Astrocyte of the hippocampus (primary cell): ENCODE measurements at regions not wholly inside any gene's neighbourhood (a gene's known extent, or its start where the extent isn't known, plus 50 kb on each side); places are given as distances from the start of the nearest gene placed in this dataset.

ENCODE experiments used
- DNase-seq: peaks from one replicate; pipeline ENCODE4 v3.0.0; 2011; ENCODE audit warnings: low read depth, low spot score

- DNase-seq, result peak; percentile 53
These were observed 204.4 kb downstream of the FAM76B start for GRCh38 chr11:95585069-95585751.

GRCh38 chr11:95584589-95584988 is 205.0 kb downstream of the FAM76B start:
- DNase-seq, result no peak

DNA sequence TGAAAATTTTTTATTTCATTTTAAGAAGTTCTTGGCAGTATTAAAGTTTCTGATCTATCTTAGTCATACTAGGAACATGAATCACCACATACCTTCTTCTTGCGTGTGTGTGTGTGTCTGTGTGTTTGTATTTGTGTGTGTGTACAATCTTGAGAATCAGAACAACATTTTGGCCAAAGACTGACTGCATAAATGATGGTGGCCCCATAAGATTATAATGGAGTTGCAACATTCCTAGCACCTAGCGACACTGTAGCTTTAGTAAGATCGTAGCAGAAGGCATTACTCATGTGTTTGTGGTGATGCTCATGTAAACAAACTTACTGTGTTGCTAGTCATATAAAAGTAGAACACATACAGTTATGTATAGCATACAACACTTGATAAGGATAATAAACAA is 205.4 kb downstream of the FAM76B start:
- DNase-seq, result peak; percentile 33

DNA sequence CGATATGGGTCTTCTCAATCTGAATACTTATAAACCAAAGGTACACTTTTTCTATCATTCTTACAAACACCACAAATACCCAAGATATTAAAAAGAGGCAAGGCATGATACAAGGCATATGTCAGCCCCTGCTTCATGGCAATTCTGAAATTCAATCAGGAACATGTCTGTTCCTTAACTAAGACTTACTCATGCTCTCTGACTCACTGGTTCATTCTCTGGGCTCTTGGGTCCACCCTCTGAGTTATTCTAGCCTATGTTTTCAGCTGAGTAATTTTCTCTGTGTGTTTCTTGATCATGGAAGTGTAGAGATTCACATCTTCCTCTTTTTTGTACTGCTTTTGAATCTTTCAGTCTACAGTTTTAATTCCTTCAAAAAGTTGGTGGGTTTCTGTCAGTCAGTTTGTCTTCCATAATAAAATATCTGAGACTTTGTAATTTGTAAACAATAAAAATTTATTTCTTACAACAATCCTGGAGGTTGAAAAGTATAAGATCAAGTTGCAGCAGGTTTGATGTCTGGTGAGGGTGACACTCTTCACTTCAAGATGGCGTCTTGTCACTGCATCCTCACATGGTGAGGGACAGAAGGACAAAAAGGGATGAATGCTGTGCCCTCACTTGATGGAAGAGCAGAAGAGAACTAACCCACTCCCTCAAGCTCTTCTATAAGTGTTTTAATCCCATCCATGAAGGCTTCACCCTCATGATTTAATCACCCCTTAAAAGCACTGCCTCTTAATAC is 211.7 kb downstream of the FAM76B start:
- peak; percentile 53 for DNase-seq

GRCh38 chr11:95576146-95576845 is 213.3 kb downstream of the FAM76B start:
- no peak for DNase-seq

DNA sequence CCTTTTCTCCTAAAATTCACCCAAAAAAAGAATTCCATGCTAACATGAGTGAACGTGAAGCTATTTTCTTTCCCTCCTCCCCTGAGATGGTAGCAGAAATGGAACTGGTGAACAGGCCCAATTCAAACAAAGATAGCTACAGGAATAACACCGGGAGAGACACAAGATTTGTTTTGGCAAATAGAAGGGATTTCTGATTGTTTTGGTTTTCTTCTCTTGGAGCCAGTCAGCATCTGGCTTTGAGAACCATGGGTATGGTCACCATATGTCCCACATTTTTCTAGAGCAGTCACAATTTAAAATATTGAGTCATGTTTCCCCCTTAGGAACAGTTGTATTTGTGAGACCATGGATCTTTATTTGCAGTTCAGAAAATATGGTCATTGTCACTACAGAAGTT is 214.1 kb downstream of the FAM76B start:
- DNase-seq, result no peak

DNA sequence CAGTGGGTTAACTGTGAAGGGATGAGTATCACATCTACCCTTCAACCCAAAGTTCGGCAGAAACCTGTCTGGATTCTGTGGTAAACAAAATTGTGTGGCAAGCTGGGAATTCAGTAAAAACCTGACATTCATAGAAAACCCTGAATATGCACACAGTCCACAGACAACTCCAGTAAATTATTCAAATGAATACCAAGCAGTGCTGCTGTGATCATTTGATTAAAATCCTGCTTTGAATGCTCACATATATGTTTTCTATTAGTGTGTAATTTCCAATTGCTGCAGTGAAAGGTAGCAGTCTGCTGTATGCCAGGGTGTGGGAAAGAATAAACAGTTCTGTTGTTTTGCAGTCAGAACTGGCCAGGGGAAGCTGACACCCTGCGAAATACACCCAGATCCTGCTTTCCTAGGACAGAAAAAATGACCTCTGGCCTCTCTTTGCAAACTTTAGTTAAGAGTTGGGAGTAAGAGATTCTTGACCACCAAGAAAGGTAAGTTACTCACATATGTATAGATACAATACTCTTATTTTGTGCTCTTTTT is 217.8 kb downstream of the FAM76B start:
- DNase-seq, result no peak

DNA sequence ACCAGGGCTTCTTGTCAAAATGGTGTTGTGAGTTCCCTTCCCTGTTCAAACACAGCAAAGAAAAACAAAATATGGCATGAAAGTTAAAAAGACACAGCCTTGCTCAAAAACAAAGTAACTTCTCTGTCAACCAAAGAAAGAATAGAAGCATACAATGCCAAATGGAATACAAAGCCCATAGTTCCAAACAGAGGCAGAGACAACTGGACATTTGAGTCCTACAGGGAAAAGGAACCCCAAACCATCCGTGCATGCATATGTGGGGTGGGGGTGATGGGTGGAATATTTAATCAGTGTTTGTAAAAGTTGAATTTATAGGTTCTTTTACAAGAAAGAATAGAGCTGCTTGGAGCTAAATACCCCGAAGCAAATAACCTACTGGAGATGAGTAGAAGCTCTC is 218.7 kb downstream of the FAM76B start:
- no peak for DNase-seq

DNA sequence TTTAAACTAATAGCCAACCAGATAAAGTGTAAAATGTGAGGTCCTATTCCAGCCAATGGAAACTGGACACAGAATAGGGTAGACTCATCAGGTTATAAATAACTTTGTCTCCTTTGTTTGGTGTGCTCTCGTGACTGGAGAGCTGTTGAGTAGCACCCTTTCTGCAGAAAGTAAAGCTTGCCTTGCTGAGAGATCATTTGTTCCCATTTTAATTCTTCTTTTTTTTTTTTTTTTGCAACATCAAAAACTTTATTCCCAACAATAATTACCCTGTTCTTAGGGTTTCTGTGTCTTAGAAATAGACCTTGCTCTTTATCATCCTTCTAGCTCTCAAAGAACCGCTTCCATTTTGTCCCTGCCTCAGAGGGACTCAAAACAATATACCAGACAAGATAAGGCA is 220.4 kb downstream of the FAM76B start:
- no peak for DNase-seq

DNA sequence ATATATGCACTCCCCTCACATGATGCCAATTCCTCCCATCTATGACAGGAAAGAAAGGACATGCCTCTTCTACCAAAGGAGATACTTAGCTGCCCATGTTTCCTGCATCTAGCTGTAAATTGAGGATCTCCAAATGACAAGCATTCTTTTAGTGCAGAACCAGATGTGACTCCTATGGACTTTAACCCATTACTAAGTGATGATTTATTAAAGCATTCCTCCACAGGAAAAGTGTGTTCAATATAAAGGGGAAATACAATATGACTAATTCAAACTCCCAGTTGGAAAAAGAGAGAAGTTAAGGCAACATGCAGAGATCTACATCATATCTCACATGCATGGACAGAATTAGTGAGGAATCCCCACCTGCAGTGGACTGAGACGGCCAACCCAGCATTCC is 221.3 kb downstream of the FAM76B start:
- no peak for DNase-seq

DNA sequence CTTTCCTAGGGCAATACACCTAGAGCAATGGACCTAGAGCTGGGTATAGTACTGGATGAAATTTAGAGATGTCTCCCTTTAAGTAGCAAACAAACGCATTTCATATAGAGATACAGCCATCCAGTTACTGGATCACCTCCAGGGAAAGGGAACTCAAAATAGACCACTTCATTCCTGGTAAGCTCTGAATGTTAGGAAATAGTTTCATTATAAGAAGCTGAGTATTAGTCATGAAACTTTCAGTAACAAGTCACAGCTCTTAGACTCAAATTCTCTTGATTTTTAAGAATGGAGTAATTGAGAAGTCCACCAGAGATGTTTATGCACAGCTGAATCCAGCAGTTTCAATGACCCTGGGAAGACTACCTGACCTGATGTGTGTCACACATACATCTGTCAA is 221.9 kb downstream of the FAM76B start:
- DNase-seq, result peak; percentile 42

DNA sequence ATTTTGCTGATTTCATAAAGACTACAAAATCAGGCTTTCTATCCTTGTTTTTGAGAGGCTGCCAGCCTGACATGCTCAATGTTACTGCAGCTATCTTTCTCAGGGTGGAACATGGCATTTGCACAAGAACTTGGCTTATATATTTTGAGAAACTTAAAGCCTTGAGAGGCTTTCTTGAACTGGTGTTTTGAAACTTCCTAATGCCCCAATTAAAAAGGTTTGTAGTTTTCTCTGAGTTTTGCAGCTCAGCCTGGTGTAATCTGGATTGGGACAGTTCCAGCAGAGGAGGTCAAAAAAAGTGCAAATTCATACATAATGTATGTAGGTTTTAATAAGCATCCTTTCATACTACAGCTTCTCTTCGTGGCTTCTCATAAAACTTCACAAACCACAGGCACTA is 223.4 kb downstream of the FAM76B start:
- DNase-seq, result peak; percentile 59

DNA sequence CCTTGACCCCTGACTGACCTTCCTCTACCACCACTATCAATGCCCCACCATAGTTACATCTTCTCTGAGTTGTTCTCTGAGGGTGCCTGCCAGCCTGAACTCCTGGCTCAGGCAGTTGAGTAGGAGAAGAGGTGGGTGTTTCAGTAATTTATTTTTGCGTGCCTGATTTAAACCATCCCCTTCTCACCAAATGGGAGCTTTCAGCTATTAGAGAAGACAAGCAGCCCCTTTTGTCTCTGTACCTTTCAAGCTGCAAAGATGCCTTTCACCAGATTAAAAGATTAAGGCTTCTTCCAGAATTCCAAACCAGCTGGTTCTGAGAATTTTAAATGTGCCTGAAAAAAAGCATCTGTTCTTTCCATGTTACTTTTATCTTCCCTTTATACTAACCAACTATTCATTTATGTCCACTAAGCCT is 223.8 kb downstream of the FAM76B start:
- no peak for DNase-seq

- peak; percentile 74 for DNase-seq
These were observed 225.7 kb downstream of the FAM76B start for GRCh38 chr11:95563859-95564258.

GRCh38 chr11:95563173-95563572 is 226.4 kb downstream of the FAM76B start:
- DNase-seq, result no peak

DNA sequence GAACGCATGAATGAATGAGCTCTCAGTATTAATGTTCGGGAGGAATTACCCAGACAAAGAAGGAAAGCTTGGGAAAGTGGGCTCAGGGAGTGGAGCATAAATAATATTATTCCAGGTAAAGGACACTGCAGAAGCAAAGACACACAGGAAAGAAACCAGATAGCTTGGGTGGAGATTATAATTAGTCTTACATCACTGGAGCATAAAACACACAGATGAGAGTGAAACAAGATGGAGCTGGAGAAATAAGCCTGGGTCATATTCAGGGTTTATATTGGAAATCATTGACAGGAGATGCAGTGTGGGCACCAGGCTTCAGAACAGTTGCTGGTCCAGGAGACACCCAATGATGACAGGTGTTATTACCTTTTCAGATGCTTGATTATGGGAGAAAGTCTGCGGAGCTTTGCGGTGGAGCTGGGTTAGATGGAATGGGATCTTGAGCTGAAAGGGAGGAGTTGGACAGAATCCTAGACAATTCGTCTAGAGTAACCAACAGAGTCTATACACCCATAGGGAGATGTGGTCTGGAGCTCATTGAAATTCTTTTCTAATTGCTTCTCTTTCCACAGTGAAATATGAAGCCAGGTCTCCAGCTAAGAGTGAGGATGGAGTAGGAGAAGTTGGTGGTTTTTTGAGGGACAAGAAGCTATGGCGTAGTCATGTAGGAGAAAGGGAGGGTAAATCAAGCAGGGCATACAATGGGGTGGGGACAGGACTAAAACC is 227.2 kb downstream of the FAM76B start:
- peak; percentile 41 for DNase-seq

DNA sequence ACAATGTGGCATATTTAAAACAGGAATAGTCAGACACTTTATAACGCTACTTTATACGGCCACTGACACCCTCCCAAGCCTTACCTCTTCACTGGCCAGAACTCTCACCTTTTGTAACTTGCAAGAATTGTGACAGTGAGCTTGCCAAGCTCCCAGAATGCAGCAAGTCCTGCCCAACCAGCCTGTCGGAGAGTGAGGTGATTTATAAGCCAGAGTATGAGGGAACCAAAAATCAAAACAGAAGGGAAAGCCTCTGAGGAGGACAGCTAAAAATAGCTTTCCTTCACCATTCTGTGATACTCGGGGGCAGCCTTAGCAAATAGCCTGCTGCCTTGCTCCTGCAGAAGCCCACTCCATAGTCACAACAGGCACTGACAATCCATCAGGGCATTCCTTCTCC is 229.7 kb downstream of the FAM76B start:
- no peak for DNase-seq

DNA sequence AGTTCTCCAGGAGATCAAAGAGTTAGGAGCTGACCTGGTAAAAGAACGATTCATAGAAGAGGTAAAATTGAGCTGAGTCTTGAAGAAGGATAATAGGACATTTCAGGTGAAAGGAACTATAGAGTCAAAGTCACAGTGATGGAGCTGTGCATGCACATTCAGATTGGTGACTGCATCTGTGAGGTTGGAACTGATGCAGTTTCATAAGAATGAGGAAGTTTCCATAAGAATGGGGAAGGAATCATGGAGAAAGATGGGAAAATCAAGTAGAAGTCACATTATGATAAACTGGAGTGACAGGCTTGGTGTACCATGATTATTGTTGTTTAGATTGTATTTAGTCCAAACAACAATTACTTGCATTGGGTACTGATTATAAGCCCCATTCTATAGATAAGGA is 232.2 kb downstream of the FAM76B start:
- no peak for DNase-seq

GRCh38 chr11:95556342-95557163 is 233.0 kb downstream of the FAM76B start:
- peak; percentile 42 for DNase-seq

DNA sequence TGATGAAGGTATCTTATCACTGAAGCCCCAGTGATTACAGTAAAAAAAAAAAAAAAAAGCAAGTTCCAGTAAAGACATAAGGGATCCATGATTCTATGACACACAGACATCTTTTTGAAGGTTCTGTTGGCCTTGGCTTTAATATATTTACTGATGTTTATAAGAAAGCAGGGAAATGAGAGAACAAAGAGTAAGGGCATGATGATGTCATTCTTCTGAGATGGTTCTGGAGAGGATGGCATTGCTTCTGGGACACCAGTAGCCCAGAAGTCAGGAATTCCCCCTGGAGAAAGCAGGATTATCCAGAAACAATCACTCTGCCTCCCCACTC is 233.6 kb downstream of the FAM76B start:
- no peak for DNase-seq

- DNase-seq, result no peak
These were observed 234.7 kb downstream of the FAM76B start for GRCh38 chr11:95554911-95555310.
